ENCODE measurements at regions not wholly inside any gene's neighbourhood (a gene's known extent, or its start where the extent isn't known, plus 50 kb on each side); places are given as distances from the start of the nearest gene placed in this dataset.

- ATAC-seq (no peak), DNase-seq (ENCODE audit: low read depth, low spot score) (no peak)
- TF ChIP-seq ZBTB33 (IDR thresholded peaks at IDR 0.05; ENCODE audit: extremely low read depth, insufficient replicate concordance, low read length) (no peak), CEBPB (IDR thresholded peaks at IDR 0.05; ENCODE audit: low read depth) (no peak), MAX (IDR thresholded peaks at IDR 0.05) (no peak), FOSL1 (IDR thresholded peaks at IDR 0.05; ENCODE audit: low read depth) (no peak), JUND (IDR thresholded peaks at IDR 0.05) (no peak), CBX3 (IDR thresholded peaks at IDR 0.05; ENCODE audit: low read depth) (no peak), EZH2phosphoT487 (IDR thresholded peaks at IDR 0.05; ENCODE audit: borderline replicate concordance) (no peak), EZH2 (IDR thresholded peaks at IDR 0.05) (no peak), SRF (IDR thresholded peaks at IDR 0.05; ENCODE audit: low read depth) (no peak), ZNF274 (IDR thresholded peaks at IDR 0.05; ENCODE audit: low read depth, low read length) (no peak), SP1 (IDR thresholded peaks at IDR 0.05; ENCODE audit: low read depth) (no peak), EGR1 (IDR thresholded peaks at IDR 0.05; ENCODE audit: low read depth) (no peak), YY1 (IDR thresholded peaks at IDR 0.05; ENCODE audit: extremely low read depth, insufficient replicate concordance, low read depth, low read length) (no peak), REST (IDR thresholded peaks at IDR 0.05; ENCODE audit: low read depth) (no peak), POLR2AphosphoS5 (IDR thresholded peaks at IDR 0.05; ENCODE audit: low read depth, low read length) (no peak), RAD21 (IDR thresholded peaks at IDR 0.05; ENCODE audit: low read depth) (no peak)
- TF ChIP-seq, protein P1, sequence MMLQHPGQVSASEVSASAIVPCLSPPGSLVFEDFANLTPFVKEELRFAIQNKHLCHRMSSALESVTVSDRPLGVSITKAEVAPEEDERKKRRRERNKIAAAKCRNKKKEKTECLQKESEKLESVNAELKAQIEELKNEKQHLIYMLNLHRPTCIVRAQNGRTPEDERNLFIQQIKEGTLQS (IDR thresholded peaks at IDR 0.05) = no peak
- TF ChIP-seq, protein P2, sequence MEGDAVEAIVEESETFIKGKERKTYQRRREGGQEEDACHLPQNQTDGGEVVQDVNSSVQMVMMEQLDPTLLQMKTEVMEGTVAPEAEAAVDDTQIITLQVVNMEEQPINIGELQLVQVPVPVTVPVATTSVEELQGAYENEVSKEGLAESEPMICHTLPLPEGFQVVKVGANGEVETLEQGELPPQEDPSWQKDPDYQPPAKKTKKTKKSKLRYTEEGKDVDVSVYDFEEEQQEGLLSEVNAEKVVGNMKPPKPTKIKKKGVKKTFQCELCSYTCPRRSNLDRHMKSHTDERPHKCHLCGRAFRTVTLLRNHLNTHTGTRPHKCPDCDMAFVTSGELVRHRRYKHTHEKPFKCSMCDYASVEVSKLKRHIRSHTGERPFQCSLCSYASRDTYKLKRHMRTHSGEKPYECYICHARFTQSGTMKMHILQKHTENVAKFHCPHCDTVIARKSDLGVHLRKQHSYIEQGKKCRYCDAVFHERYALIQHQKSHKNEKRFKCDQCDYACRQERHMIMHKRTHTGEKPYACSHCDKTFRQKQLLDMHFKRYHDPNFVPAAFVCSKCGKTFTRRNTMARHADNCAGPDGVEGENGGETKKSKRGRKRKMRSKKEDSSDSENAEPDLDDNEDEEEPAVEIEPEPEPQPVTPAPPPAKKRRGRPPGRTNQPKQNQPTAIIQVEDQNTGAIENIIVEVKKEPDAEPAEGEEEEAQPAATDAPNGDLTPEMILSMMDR (IDR thresholded peaks at IDR 0.05 in 2 of 3, conservative IDR thresholded peaks at IDR 0.05 in 1 of 3; ENCODE audit: borderline replicate concordance in 1 of 3, insufficient read depth in 1 of 3, low read depth in 2 of 3, low read length in 2 of 3) = no peak
- no peaks in the 10 kb centered on the region for H3K36me3 ChIP-seq (ENCODE audit: control insufficient read depth in 1 of 2, insufficient read depth in 2 of 2, low read length in 2 of 2)
- H3K4me3 ChIP-seq (replicated peaks in 1 of 2; ENCODE audit: low read depth in 1 of 2, low read length in 2 of 2) = no peak overlapping the region
- BruUV-seq (replicated peaks) = no TSS peak
- no peaks in the 10 kb centered on the region for H3K9me2 ChIP-seq (ENCODE audit: insufficient read depth)
- H3K9me3 ChIP-seq (ENCODE audit: control insufficient read depth in 1 of 2, insufficient read depth in 1 of 2, low read depth in 1 of 2, low read length in 2 of 2) = no peaks in the 10 kb centered on the region
- no peak overlapping the region for H3K4me2 ChIP-seq (ENCODE audit: low read length)
- H3K9ac ChIP-seq (ENCODE audit: low read length) = no peak overlapping the region
- H4K20me1 ChIP-seq (ENCODE audit: insufficient read depth) = no peaks in the 10 kb centered on the region; the same call in 1 of the 2 replicates
- no peaks in the 10 kb centered on the region for H3K79me2 ChIP-seq (ENCODE audit: insufficient read depth, low read length)
- H3K4me1 ChIP-seq (ENCODE audit: control insufficient read depth in 1 of 2, insufficient read depth in 2 of 2, low read length in 2 of 2) = no peaks in the 10 kb centered on the region
- no peak overlapping the region for H3K27ac ChIP-seq (ENCODE audit: low read depth, low read length)
- ChIA-PET CTCF (no interaction called here), RAD21 (ENCODE audit: low non-redundant PET in 1 of 2, low total read pairs in 2 of 2, uncharacterized antibody in 2 of 2, unreplicated experiment in 2 of 2) (no interaction called here), POLR2A (no interaction called here)
- no peak overlapping the region for H2AFZ ChIP-seq (ENCODE audit: low read depth, low read length, poor library complexity, severe bottlenecking)
- intact Hi-C loops (cut with micrococcal nuclease) = no loop called here
- H3K27me3 ChIP-seq (ENCODE audit: insufficient read depth, low read length) = peaks cover 64% of the 10 kb centered on the region
Measured at GRCh38 chr16:73369851-73370250, 321.9 kb upstream of the ZFHX3 start.
